SU-DHL-6 (cell line): ENCODE measurements at regions not wholly inside any gene's neighbourhood (a gene's known extent, or its start where the extent isn't known, plus 50 kb on each side); places are given as distances from the start of the nearest gene placed in this dataset.

Experiments used
- EZH2phosphoT487 ChIP-seq: fragments of 200-600 bp; sonication (generic), shearing (Covaris generic); conservative IDR thresholded peaks from 2 replicates; pipeline ENCODE4 v1.6.1; 2018; ENCODE audit warnings: mild to moderate bottlenecking, antibody characterized with exemption, low read length, moderate library complexity, mixed read lengths
- TF ChIP-seq, protein P1 (sequence below): fragments of 200-600 bp; sonication (generic); IDR thresholded peaks from one replicate; pipeline ENCODE4 v1.5.1; 2017; ENCODE audit warnings: antibody characterized with exemption, mild to moderate bottlenecking, low read length, moderate library complexity; ENCODE audit not compliant: insufficient read depth, poor library complexity, severe bottlenecking

DNA sequence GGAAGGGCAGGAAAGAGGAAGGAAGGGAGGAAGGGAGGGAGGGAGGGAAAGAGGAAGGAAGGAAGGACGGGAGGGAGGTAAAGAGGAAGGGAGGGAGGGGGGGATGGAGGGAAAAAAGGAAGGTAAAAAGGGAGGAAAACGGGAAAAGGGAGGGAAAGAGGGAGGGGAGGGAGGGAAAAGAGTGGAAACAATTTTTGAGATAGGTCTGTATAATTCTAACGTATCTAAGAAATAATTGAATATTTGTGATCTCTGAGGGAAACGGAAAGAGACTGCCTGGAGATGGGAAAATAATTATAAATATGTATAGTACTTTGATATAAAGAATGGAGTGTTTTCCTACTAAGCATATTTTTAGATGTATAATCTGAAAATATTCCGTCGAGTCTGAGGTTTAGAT is 158.2 kb upstream of the FOXK1 start:
- TF ChIP-seq, protein P1, sequence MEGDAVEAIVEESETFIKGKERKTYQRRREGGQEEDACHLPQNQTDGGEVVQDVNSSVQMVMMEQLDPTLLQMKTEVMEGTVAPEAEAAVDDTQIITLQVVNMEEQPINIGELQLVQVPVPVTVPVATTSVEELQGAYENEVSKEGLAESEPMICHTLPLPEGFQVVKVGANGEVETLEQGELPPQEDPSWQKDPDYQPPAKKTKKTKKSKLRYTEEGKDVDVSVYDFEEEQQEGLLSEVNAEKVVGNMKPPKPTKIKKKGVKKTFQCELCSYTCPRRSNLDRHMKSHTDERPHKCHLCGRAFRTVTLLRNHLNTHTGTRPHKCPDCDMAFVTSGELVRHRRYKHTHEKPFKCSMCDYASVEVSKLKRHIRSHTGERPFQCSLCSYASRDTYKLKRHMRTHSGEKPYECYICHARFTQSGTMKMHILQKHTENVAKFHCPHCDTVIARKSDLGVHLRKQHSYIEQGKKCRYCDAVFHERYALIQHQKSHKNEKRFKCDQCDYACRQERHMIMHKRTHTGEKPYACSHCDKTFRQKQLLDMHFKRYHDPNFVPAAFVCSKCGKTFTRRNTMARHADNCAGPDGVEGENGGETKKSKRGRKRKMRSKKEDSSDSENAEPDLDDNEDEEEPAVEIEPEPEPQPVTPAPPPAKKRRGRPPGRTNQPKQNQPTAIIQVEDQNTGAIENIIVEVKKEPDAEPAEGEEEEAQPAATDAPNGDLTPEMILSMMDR, result no peak
- TF ChIP-seq EZH2phosphoT487, result no peak
